GM23338 (cell line): ENCODE measurements at regions not wholly inside any gene's neighbourhood (a gene's known extent, or its start where the extent isn't known, plus 50 kb on each side); places are given as distances from the start of the nearest gene placed in this dataset.
"Not testable (repeated sequence)": the region's sequence is repeated elsewhere in the genome, so short reads cannot be mapped to it uniquely, and the experiment has no call there.

Experiments used
- CTCF ChIP-seq, 2 experiments: fragments of 200-600 bp in 1 of 2; sonication (generic) in 1 of 2; conservative IDR thresholded peaks; 2 replicates each; pipeline versions ENCODE4 v1.5.1 to v1.6.1; 2016 to 2017; ENCODE audit warnings: antibody characterized with exemption in 2 of 2, low read depth in 2 of 2, mild to moderate bottlenecking in 2 of 2, moderate library complexity in 1 of 2
- EZH2 ChIP-seq: fragments of 200-600 bp; sonication (generic); IDR thresholded peaks from one replicate; pipeline ENCODE4 v1.8.0; 2017; ENCODE audit warnings: antibody characterized with exemption, mild to moderate bottlenecking, low read depth; ENCODE audit not compliant: unreplicated experiment
- TF ChIP-seq, protein P1 (sequence below): IDR thresholded peaks from one replicate; pipeline ENCODE4 v1.6.1; 2018; ENCODE audit warnings: antibody characterized with exemption; ENCODE audit not compliant: unreplicated experiment

GRCh38 chr15:62256430-62256829 lies 91.3 kb upstream of the C2CD4B start:
- not testable (repeated sequence) for TF ChIP-seq CTCF (conservative IDR thresholded peaks at IDR 0.05; ENCODE audit: low read depth in 2 of 2); EZH2
- TF ChIP-seq, protein P1, sequence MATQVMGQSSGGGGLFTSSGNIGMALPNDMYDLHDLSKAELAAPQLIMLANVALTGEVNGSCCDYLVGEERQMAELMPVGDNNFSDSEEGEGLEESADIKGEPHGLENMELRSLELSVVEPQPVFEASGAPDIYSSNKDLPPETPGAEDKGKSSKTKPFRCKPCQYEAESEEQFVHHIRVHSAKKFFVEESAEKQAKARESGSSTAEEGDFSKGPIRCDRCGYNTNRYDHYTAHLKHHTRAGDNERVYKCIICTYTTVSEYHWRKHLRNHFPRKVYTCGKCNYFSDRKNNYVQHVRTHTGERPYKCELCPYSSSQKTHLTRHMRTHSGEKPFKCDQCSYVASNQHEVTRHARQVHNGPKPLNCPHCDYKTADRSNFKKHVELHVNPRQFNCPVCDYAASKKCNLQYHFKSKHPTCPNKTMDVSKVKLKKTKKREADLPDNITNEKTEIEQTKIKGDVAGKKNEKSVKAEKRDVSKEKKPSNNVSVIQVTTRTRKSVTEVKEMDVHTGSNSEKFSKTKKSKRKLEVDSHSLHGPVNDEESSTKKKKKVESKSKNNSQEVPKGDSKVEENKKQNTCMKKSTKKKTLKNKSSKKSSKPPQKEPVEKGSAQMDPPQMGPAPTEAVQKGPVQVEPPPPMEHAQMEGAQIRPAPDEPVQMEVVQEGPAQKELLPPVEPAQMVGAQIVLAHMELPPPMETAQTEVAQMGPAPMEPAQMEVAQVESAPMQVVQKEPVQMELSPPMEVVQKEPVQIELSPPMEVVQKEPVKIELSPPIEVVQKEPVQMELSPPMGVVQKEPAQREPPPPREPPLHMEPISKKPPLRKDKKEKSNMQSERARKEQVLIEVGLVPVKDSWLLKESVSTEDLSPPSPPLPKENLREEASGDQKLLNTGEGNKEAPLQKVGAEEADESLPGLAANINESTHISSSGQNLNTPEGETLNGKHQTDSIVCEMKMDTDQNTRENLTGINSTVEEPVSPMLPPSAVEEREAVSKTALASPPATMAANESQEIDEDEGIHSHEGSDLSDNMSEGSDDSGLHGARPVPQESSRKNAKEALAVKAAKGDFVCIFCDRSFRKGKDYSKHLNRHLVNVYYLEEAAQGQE, result not testable (repeated sequence)
